Uterus (tissue), 2 donors: ENCODE measurements at regions not wholly inside any gene's neighbourhood (a gene's known extent, or its start where the extent isn't known, plus 50 kb on each side); places are given as distances from the start of the nearest gene placed in this dataset.

Experiments used
- CTCF ChIP-seq, 4 experiments: fragments of 200-600 bp in 2 of 4; fragments of 450-650 bp in 2 of 4; sonication (generic) in 2 of 4; IDR thresholded peaks; one replicate each; pipeline ENCODE4 v1.5.1; 2016 to 2019; ENCODE audit warnings: antibody characterized with exemption in 4 of 4, mild to moderate bottlenecking in 2 of 4, moderate library complexity in 1 of 4
- POLR2A ChIP-seq, 2 donors: fragments of 450-650 bp; IDR thresholded peaks; one replicate each; pipeline ENCODE4 v1.6.1; 2016; ENCODE audit warnings: antibody characterized with exemption in 2 of 2, mild to moderate bottlenecking in 1 of 2, moderate library complexity in 1 of 2

- no peak for TF ChIP-seq POLR2A (IDR thresholded peaks at IDR 0.05)
- no peak for TF ChIP-seq CTCF (IDR thresholded peaks at IDR 0.05)
Measured at GRCh38 chr13:71149046-71149445, 718.0 kb downstream of the DACH1 start.
